RWPE2 (cell line): ENCODE measurements at regions not wholly inside any gene's neighbourhood (a gene's known extent, or its start where the extent isn't known, plus 50 kb on each side); places are given as distances from the start of the nearest gene placed in this dataset.

Experiments used
- ATAC-seq: fragments of 200-7000 bp; cut with Tn5 transposase; 3 replicates; pipeline ENCODE4 v1.9.1; 2021; ENCODE audit warnings: low read depth
- DNase-seq: peaks from one replicate; pipeline ENCODE4 v3.0.0-alpha.2; 2020; ENCODE audit warnings: low spot score
- H3K27ac ChIP-seq: fragments of 450-650 bp; 2 replicates; pipeline ENCODE4 v1.5.1; 2017; ENCODE audit warnings: mild to moderate bottlenecking; ENCODE audit not compliant: poor library complexity, severe bottlenecking
- H3K27me3 ChIP-seq: fragments of 250-450 bp; sonication (Bioruptor Pico); 2 replicates; pipeline ENCODE4 v1.5.1; 2021; ENCODE audit warnings: mild to moderate bottlenecking, moderate library complexity; ENCODE audit not compliant: insufficient read depth, poor library complexity, severe bottlenecking
- H3K36me3 ChIP-seq: fragments of 250-450 bp; sonication (Bioruptor Pico); 2 replicates; pipeline ENCODE4 v1.5.1; 2020; ENCODE audit warnings: low read depth, mild to moderate bottlenecking, moderate library complexity
- H3K4me1 ChIP-seq: fragments of 250-450 bp; sonication (Bioruptor Pico); 2 replicates; pipeline ENCODE4 v1.5.1; 2021; ENCODE audit warnings: mild to moderate bottlenecking, moderate library complexity; ENCODE audit not compliant: insufficient read depth, poor library complexity, severe bottlenecking
- H3K4me3 ChIP-seq: fragments of 250-450 bp; sonication (Bioruptor Pico); 2 replicates; pipeline ENCODE4 v1.5.1; 2021; ENCODE audit warnings: mild to moderate bottlenecking, moderate library complexity; ENCODE audit not compliant: severe bottlenecking
- H3K9me3 ChIP-seq: fragments of 250-450 bp; sonication (Bioruptor Pico); 2 replicates; pipeline ENCODE4 v1.5.1; 2021; ENCODE audit warnings: mild to moderate bottlenecking, moderate library complexity; ENCODE audit not compliant: severe bottlenecking
- TF ChIP-seq, protein P1 (sequence below): fragments of 450-650 bp; IDR thresholded peaks from one replicate; pipeline ENCODE4 v1.5.1; 2017; ENCODE audit warnings: mild to moderate bottlenecking, moderate library complexity; ENCODE audit not compliant: poor library complexity, severe bottlenecking

DNA sequence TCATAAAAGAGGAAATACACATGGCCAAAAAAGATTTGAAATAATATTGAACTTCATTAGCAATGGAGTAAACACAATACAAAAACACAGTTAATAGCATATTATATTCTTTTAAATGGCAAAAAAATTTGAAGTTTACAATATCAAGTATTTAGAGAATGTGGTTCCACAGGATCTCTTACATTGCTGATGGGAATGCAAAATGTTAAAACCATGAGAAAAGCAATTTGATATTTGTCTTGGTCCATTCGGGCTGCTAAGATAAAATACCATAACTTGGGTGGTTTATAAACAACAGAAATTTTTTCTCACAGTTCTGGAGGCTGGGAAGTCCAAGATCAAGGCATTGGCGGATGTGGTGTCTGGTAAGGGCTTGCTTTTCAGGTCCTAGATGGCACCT is 154.0 kb upstream of the PLN start:
- no peaks in the 10 kb centered on the region for H3K36me3 ChIP-seq
- no peak overlapping the region for H3K4me3 ChIP-seq
- no peak for DNase-seq
- H3K9me3 ChIP-seq: no peaks in the 10 kb centered on the region
- peaks cover 2% of the 10 kb centered on the region for H3K4me1 ChIP-seq
- no peaks in the 10 kb centered on the region for H3K27me3 ChIP-seq
- no peak for ATAC-seq
- H3K27ac ChIP-seq: no peak overlapping the region
- TF ChIP-seq, protein P1, sequence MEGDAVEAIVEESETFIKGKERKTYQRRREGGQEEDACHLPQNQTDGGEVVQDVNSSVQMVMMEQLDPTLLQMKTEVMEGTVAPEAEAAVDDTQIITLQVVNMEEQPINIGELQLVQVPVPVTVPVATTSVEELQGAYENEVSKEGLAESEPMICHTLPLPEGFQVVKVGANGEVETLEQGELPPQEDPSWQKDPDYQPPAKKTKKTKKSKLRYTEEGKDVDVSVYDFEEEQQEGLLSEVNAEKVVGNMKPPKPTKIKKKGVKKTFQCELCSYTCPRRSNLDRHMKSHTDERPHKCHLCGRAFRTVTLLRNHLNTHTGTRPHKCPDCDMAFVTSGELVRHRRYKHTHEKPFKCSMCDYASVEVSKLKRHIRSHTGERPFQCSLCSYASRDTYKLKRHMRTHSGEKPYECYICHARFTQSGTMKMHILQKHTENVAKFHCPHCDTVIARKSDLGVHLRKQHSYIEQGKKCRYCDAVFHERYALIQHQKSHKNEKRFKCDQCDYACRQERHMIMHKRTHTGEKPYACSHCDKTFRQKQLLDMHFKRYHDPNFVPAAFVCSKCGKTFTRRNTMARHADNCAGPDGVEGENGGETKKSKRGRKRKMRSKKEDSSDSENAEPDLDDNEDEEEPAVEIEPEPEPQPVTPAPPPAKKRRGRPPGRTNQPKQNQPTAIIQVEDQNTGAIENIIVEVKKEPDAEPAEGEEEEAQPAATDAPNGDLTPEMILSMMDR: no peak

DNA sequence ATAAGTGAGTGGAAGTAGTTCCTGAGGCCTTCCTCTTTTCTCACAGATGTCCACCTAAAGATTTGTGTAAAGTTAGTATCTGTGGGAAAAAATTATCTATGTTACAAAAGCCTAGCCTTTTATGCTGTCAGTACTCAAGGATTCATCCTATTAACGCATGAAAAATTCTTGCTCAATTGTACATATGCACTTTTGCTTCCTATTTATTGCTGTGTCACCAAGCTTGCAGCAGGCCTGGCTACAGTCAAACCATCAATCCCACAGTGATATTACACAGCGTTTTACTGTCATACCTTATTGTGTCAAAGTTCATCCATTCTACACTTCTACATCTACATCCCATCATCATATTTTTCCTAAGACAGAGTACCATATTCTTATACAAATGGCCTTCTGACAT is 151.1 kb upstream of the PLN start:
- ATAC-seq (no peak), DNase-seq (no peak)
- Histone ChIP-seq H3K27me3 (no peaks in the 10 kb centered on the region), H3K4me3 (no peak overlapping the region), H3K36me3 (no peaks in the 10 kb centered on the region), H3K4me1 (no peaks in the 10 kb centered on the region), H3K9me3 (no peaks in the 10 kb centered on the region), H3K27ac (no peak overlapping the region)
- TF ChIP-seq, protein P1: no peak

DNA sequence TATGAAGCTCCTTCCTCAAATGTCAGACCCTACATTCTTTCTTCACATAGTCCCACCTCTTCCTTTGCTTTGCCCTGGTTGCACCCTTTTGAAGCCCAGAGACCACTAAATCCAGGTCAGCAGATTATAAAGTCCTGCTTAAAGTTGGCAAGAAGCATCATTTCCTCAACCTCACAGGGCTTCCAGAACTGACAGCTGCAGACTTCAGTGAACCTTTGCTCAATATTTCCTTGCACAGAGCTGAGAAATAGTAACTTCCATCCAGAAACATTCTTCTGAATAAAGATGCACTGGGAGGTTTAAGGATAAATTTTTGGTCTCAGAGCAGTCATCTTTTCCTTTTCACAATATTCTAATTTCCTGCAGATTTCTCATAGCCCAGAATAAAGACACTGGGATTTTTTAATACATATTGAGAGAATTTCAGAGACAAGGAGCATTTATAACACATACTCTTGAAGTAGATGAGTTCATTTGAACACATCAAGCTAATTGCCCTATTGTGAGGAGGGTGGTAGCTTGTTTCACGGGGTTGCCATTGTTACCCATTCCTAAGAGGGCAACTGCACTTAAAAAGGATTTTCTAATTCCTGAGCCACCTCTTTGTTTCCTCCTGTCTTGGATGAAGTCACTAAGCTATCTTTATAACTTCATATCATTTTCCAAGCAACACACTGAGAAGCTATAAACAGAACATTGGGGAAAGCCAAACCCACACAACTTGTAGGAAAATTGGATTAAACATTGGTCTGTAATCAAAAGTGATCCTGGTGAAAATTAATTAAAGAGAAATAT is 150.2 kb upstream of the PLN start:
- Histone ChIP-seq H3K4me1 (no peaks in the 10 kb centered on the region), H3K4me3 (no peak overlapping the region), H3K36me3 (no peaks in the 10 kb centered on the region), H3K9me3 (no peaks in the 10 kb centered on the region), H3K27me3 (no peaks in the 10 kb centered on the region), H3K27ac (no peak overlapping the region)
- DNase-seq (no peak), ATAC-seq (no peak)
- TF ChIP-seq, protein P1: no peak

DNA sequence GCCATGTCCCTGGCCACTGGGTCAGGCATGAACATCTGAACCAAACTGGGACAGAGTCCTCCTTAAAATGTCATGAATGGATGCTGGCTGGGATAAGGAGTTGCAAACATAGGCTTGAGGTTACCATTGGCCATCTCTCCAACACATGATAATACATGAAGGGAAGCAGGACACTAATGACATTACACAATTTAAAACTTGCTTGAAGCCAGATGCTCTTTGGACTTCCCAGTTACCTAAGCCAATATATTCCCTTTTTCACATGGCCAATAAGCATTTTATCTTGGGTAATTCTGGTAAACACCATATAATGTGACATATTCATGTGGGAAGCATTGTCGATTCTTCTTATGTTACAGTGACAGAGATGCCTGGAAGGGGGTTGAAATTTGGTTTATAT is 148.0 kb upstream of the PLN start:
- H3K36me3 ChIP-seq: no peaks in the 10 kb centered on the region
- H3K27me3 ChIP-seq: no peaks in the 10 kb centered on the region
- no peak for DNase-seq
- no peaks in the 10 kb centered on the region for H3K4me1 ChIP-seq
- TF ChIP-seq, protein P1: no peak
- H3K9me3 ChIP-seq: no peaks in the 10 kb centered on the region
- no peak overlapping the region for H3K4me3 ChIP-seq
- ATAC-seq: no peak
- no peak overlapping the region for H3K27ac ChIP-seq

DNA sequence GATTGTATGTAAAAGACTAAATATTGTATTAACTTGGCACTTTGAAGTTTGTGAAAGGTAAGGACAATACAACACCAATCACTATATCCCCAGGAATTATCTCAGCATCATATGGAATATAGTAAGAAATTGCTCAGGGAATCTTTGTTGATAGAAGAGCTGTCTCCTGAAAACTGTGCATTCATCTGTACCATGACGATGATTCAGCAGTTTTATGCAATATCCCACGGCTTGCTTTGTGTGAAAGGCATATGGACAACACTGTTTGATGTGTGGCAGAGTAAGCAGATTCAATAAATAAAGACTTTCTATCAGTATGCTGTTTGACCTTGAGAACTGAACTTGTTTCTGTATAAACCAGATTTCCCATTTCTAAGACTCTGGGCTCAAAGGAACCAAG is 147.5 kb upstream of the PLN start:
- Histone ChIP-seq H3K4me3 (no peak overlapping the region), H3K4me1 (no peaks in the 10 kb centered on the region), H3K36me3 (no peaks in the 10 kb centered on the region), H3K27ac (no peak overlapping the region), H3K27me3 (no peaks in the 10 kb centered on the region), H3K9me3 (no peaks in the 10 kb centered on the region)
- DNase-seq (no peak), ATAC-seq (no peak)
- TF ChIP-seq, protein P1: no peak
